22Rv1 (cell line): ENCODE measurements at regions not wholly inside any gene's neighbourhood (a gene's known extent, or its start where the extent isn't known, plus 50 kb on each side); places are given as distances from the start of the nearest gene placed in this dataset.

Experiments
- H3K27ac ChIP-seq: fragments of 450-650 bp; 2 replicates; pipeline ENCODE4 v1.5.1; 2017
- CTCF ChIP-seq: fragments of 450-650 bp; IDR thresholded peaks from 2 replicates; pipeline ENCODE4 v1.5.1; 2017; ENCODE audit warnings: mild to moderate bottlenecking
- ZFX ChIP-seq: fragments of 450-650 bp; IDR thresholded peaks from 2 replicates; pipeline ENCODE4 v1.6.1; 2017; ENCODE audit warnings: antibody characterized with exemption, borderline replicate concordance

- TF ChIP-seq ZFX: no peak
- no peak for TF ChIP-seq CTCF
- peak overlapping the region; percentile 86 for H3K27ac ChIP-seq
Observed at GRCh38 chr1:234970731-234971476, 157.7 kb downstream of the TOMM20 start.

GRCh38 chr1:234970401-234970730 is 158.3 kb downstream of the TOMM20 start:
- peak overlapping the region; percentile 86 for H3K27ac ChIP-seq

GRCh38 chr1:234969581-234970400 is 158.8 kb downstream of the TOMM20 start:
- TF ChIP-seq CTCF (no peak), ZFX (no peak)
- H3K27ac ChIP-seq: peak overlapping the region; percentile 86

More at GRCh38 chr1:234970401-234970730, 158.3 kb downstream of the TOMM20 start:
- no peak for TF ChIP-seq ZFX
- no peak for TF ChIP-seq CTCF

- TF ChIP-seq ZFX (no peak), CTCF (no peak)
- peak overlapping the region; percentile 86 for H3K27ac ChIP-seq
Observed at GRCh38 chr1:234969011-234969441, 159.6 kb downstream of the TOMM20 start.

GRCh38 chr1:234968451-234968850 is 160.2 kb downstream of the TOMM20 start:
- TF ChIP-seq ZFX (no peak), CTCF (no peak)
- peak overlapping the region; percentile 86 for H3K27ac ChIP-seq

- H3K27ac ChIP-seq: no peak overlapping the region
- TF ChIP-seq CTCF (no peak), ZFX (no peak)
Observed at GRCh38 chr1:234967121-234967520, 161.5 kb downstream of the TOMM20 start.

GRCh38 chr1:234965111-234965510 is 163.5 kb downstream of the TOMM20 start:
- TF ChIP-seq CTCF (no peak), ZFX (no peak)
- H3K27ac ChIP-seq: peak overlapping the region; percentile 86
